ENCODE measurements at regions not wholly inside any gene's neighbourhood (a gene's known extent, or its start where the extent isn't known, plus 50 kb on each side); places are given as distances from the start of the nearest gene placed in this dataset.

- TF ChIP-seq, protein P1, sequence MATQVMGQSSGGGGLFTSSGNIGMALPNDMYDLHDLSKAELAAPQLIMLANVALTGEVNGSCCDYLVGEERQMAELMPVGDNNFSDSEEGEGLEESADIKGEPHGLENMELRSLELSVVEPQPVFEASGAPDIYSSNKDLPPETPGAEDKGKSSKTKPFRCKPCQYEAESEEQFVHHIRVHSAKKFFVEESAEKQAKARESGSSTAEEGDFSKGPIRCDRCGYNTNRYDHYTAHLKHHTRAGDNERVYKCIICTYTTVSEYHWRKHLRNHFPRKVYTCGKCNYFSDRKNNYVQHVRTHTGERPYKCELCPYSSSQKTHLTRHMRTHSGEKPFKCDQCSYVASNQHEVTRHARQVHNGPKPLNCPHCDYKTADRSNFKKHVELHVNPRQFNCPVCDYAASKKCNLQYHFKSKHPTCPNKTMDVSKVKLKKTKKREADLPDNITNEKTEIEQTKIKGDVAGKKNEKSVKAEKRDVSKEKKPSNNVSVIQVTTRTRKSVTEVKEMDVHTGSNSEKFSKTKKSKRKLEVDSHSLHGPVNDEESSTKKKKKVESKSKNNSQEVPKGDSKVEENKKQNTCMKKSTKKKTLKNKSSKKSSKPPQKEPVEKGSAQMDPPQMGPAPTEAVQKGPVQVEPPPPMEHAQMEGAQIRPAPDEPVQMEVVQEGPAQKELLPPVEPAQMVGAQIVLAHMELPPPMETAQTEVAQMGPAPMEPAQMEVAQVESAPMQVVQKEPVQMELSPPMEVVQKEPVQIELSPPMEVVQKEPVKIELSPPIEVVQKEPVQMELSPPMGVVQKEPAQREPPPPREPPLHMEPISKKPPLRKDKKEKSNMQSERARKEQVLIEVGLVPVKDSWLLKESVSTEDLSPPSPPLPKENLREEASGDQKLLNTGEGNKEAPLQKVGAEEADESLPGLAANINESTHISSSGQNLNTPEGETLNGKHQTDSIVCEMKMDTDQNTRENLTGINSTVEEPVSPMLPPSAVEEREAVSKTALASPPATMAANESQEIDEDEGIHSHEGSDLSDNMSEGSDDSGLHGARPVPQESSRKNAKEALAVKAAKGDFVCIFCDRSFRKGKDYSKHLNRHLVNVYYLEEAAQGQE (IDR thresholded peaks at IDR 0.05; ENCODE audit: low read depth, low read length), result no peak
- TF ChIP-seq GABPA (IDR thresholded peaks at IDR 0.05; ENCODE audit: low read depth) (no peak), NFIC (IDR thresholded peaks at IDR 0.05; ENCODE audit: borderline replicate concordance) (no peak), ELF1 (IDR thresholded peaks at IDR 0.05) (no peak), YY1 (IDR thresholded peaks at IDR 0.05; ENCODE audit: low read depth) (no peak)
- H2AFZ ChIP-seq (ENCODE audit: low read depth), result no peak overlapping the region
- no peak for DNase-seq
- no peak overlapping the region for H3K4me2 ChIP-seq
- ChIA-PET POLR2A (no interaction called here), CTCF (interaction anchor here (1.4 kb wide), 1 partner anchor 57 kb away, joined by 3 read pairs; no protein-coding TSS in a partner anchor)
- H3K36me3 ChIP-seq (replicated peaks in 1 of 2; ENCODE audit: control insufficient read depth in 1 of 2, insufficient read depth in 2 of 2, low read length in 1 of 2), result no peaks in the 10 kb centered on the region
- no peak overlapping the region for H3K27ac ChIP-seq (ENCODE audit: low read depth in 2 of 2, low read length in 1 of 2)
- H3K9me2 ChIP-seq, result no peaks in the 10 kb centered on the region
- no peaks in the 10 kb centered on the region for H3K79me2 ChIP-seq (ENCODE audit: insufficient read depth)
- H3K9me3 ChIP-seq, result no peaks in the 10 kb centered on the region
- H3K4me3 ChIP-seq (ENCODE audit: low read depth in 2 of 2, low read length in 1 of 2), result no peak overlapping the region
- H3K27me3 ChIP-seq (ENCODE audit: insufficient read depth), result no peaks in the 10 kb centered on the region
- H3K9ac ChIP-seq, result no peak overlapping the region
- H4K20me1 ChIP-seq (ENCODE audit: insufficient read depth), result no peaks in the 10 kb centered on the region
- WGBS (ENCODE audit: low lambda C conversion rate), result 93% methylated on average over 1 of the region's 1 CpG
- H3K4me1 ChIP-seq (ENCODE audit: control insufficient read depth in 1 of 2, insufficient read depth in 2 of 2, low read depth in 1 of 2, low read length in 1 of 2), result no peaks in the 10 kb centered on the region
- no peaks in the 10 kb centered on the region for H3F3A ChIP-seq (replicated peaks; ENCODE audit: insufficient read depth)
These were observed 450.5 kb upstream of the SYT1 start for GRCh38 chr12:78414071-78414470.

GRCh38 chr12:78418919-78419318, 445.7 kb upstream of the SYT1 start:
- Histone ChIP-seq H3K79me2 (ENCODE audit: insufficient read depth) (no peaks in the 10 kb centered on the region), H3K36me3 (replicated peaks in 1 of 2; ENCODE audit: control insufficient read depth in 1 of 2, insufficient read depth in 2 of 2, low read length in 1 of 2) (no peaks in the 10 kb centered on the region), H3K4me1 (ENCODE audit: control insufficient read depth in 1 of 2, insufficient read depth in 2 of 2, low read depth in 1 of 2, low read length in 1 of 2) (no peaks in the 10 kb centered on the region), H3K27me3 (ENCODE audit: insufficient read depth) (no peaks in the 10 kb centered on the region), H2AFZ (ENCODE audit: low read depth) (no peak overlapping the region), H3K9ac (no peak overlapping the region), H3K4me3 (ENCODE audit: low read depth in 2 of 2, low read length in 1 of 2) (no peak overlapping the region), H3K4me2 (no peak overlapping the region), H4K20me1 (ENCODE audit: insufficient read depth) (no peaks in the 10 kb centered on the region), H3K9me3 (no peaks in the 10 kb centered on the region), H3F3A (replicated peaks; ENCODE audit: insufficient read depth) (no peaks in the 10 kb centered on the region), H3K9me2 (no peaks in the 10 kb centered on the region), H3K27ac (ENCODE audit: low read depth in 2 of 2, low read length in 1 of 2) (no peak overlapping the region)
- CTCF ChIA-PET, result no interaction called here
- POLR2A ChIA-PET, result no interaction called here
- TF ChIP-seq RXRA (IDR thresholded peaks at IDR 0.05; ENCODE audit: borderline replicate concordance, low read depth), result no peak
- TF ChIP-seq, protein P1 (IDR thresholded peaks at IDR 0.05; ENCODE audit: low read depth, low read length), result no peak
- TF ChIP-seq, protein P2, sequence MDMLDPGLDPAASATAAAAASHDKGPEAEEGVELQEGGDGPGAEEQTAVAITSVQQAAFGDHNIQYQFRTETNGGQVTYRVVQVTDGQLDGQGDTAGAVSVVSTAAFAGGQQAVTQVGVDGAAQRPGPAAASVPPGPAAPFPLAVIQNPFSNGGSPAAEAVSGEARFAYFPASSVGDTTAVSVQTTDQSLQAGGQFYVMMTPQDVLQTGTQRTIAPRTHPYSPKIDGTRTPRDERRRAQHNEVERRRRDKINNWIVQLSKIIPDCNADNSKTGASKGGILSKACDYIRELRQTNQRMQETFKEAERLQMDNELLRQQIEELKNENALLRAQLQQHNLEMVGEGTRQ (IDR thresholded peaks at IDR 0.05; ENCODE audit: borderline replicate concordance, low read depth, low read length), result no peak
- TF ChIP-seq RCOR1 (IDR thresholded peaks at IDR 0.05; ENCODE audit: low read length), result no peak
- no peak for TF ChIP-seq GABPA (IDR thresholded peaks at IDR 0.05; ENCODE audit: low read depth)
- no peak for TF ChIP-seq JUND (IDR thresholded peaks at IDR 0.05)
- no peak for TF ChIP-seq PBX3 (IDR thresholded peaks at IDR 0.05)
- no peak for TF ChIP-seq TCF12 (IDR thresholded peaks at IDR 0.05)
- no peak for TF ChIP-seq SIN3A (IDR thresholded peaks at IDR 0.05; ENCODE audit: borderline replicate concordance, low read depth, low read length)
- DNase-seq, result no peak
- 78% methylated on average over 2 of the region's 2 CpGs for WGBS (ENCODE audit: low lambda C conversion rate)
